BE2C (cell line): ENCODE measurements at regions not wholly inside any gene's neighbourhood (a gene's known extent, or its start where the extent isn't known, plus 50 kb on each side); places are given as distances from the start of the nearest gene placed in this dataset.
"Not testable (repeated sequence)": the region's sequence is repeated elsewhere in the genome, so short reads cannot be mapped to it uniquely, and the experiment has no call there.

Source experiments
- DNase-seq: peaks from one replicate; pipeline ENCODE4 v3.0.0-alpha.2; 2020
- H3K27me3 ChIP-seq: fragments of 250-450 bp; sonication (Bioruptor Pico); 2 replicates; pipeline ENCODE4 v1.5.1; 2020; ENCODE audit warnings: mild to moderate bottlenecking
- H3K36me3 ChIP-seq: fragments of 250-450 bp; sonication (Bioruptor Pico); 2 replicates; pipeline ENCODE4 v1.5.1; 2020; ENCODE audit warnings: mild to moderate bottlenecking
- H3K4me1 ChIP-seq: fragments of 250-450 bp; sonication (Bioruptor Pico); 2 replicates; pipeline ENCODE4 v1.5.1; 2020
- H3K4me3 ChIP-seq: 2 replicates; pipeline ENCODE4 v1.5.1; 2011; ENCODE audit warnings: low read depth, low read length
- H3K9me3 ChIP-seq: fragments of 250-450 bp; sonication (Bioruptor Pico); 2 replicates; pipeline ENCODE4 v1.5.1; 2020
- TF ChIP-seq, protein P1 (sequence below): IDR thresholded peaks from 2 replicates; pipeline ENCODE4 v1.5.1; 2012; ENCODE audit warnings: mild to moderate bottlenecking, low read depth, low read length

DNA sequence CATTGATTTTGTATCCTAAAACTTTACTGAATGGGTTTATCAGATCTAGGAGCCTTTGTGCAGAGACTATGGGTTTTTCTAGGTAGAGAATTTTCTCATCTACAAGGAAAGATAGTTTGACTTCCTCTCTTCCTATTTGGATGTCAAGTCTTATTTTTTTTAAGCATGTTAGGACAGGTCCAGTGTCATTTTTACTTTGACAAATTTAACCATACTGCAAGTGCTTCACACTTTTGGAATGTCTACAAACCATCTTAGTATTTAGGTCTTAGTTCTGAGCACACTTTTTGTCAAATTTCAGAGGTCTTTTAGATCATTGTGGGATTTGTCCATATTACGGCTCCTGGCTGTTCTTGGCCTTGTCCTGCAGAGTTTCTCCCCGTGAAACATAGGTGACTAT, 715.2 kb upstream of the RAG2 start:
- TF ChIP-seq, protein P1, sequence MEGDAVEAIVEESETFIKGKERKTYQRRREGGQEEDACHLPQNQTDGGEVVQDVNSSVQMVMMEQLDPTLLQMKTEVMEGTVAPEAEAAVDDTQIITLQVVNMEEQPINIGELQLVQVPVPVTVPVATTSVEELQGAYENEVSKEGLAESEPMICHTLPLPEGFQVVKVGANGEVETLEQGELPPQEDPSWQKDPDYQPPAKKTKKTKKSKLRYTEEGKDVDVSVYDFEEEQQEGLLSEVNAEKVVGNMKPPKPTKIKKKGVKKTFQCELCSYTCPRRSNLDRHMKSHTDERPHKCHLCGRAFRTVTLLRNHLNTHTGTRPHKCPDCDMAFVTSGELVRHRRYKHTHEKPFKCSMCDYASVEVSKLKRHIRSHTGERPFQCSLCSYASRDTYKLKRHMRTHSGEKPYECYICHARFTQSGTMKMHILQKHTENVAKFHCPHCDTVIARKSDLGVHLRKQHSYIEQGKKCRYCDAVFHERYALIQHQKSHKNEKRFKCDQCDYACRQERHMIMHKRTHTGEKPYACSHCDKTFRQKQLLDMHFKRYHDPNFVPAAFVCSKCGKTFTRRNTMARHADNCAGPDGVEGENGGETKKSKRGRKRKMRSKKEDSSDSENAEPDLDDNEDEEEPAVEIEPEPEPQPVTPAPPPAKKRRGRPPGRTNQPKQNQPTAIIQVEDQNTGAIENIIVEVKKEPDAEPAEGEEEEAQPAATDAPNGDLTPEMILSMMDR = no peak
- no peak overlapping the region for H3K4me3 ChIP-seq
- DNase-seq = no peak
- no peaks in the 10 kb centered on the region for H3K4me1 ChIP-seq
- no peaks in the 10 kb centered on the region for H3K9me3 ChIP-seq
- H3K27me3 ChIP-seq = no peaks in the 10 kb centered on the region
- no peaks in the 10 kb centered on the region for H3K36me3 ChIP-seq

DNA sequence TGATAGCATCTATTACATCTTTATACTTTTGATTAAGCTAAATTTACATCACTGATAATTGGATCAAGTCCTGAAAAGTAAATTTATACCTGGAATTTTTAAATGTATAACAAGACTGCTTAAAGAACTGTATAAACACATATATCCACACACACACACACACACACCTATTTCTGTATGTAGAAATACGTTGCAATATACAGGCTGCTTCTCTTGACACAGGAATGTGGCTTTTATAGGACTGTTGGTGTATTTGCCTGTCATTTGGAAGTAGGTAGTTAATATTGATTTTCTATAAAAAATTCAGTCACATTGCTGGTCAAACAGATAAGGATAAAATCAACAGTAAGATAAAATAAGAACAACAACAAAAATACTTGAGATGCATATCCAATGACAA, 708.5 kb upstream of the RAG2 start:
- Histone ChIP-seq H3K4me1 (no peaks in the 10 kb centered on the region), H3K27me3 (no peaks in the 10 kb centered on the region)

DNA sequence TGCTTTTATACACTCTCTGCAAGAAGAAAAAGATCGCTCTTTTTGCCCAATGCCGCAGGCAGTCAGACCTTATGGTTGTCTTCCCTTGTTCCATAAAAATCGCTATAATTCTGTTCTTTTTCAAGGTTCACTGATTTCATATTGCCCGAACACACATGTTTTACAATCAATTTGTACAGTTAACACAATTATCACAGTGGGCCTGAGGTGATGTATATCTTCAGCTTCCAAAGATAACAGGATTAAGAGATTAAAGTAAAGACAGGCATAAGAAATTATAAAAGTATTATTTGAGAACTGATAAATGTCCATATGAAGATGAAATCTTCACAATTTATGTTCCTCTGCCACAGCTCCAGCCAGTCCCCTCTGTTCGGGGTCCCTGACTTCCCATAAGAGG, 703.4 kb upstream of the RAG2 start:
- not testable (repeated sequence) for DNase-seq, H3K4me3 ChIP-seq, H3K27me3 ChIP-seq, H3K9me3 ChIP-seq, H3K4me1 ChIP-seq, H3K36me3 ChIP-seq

More for the DNA sequence above, 708.5 kb upstream of the RAG2 start:
- DNase-seq = no peak
- TF ChIP-seq, protein P1 = no peak
- Histone ChIP-seq H3K4me3 (no peak overlapping the region), H3K9me3 (no peaks in the 10 kb centered on the region), H3K36me3 (no peaks in the 10 kb centered on the region)

DNA sequence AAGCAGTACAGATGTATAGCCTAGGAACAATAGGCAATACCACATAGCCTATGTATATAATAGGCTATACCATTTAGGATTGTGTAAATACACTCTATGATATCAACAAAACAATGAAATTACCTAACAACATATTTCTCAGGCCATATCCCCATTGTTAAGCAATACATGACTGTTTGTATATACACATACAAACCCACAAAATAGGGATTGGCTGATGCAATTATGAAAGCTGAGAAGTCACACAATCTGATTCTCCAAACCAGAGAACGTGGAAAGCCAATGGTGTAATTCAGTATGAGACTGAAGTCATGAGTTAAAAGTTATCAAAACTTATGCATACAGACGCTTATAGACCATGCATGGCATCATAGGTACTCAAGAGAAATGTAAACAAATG, 700.1 kb upstream of the RAG2 start:
- no peaks in the 10 kb centered on the region for H3K4me1 ChIP-seq
- TF ChIP-seq, protein P1 = no peak

DNA sequence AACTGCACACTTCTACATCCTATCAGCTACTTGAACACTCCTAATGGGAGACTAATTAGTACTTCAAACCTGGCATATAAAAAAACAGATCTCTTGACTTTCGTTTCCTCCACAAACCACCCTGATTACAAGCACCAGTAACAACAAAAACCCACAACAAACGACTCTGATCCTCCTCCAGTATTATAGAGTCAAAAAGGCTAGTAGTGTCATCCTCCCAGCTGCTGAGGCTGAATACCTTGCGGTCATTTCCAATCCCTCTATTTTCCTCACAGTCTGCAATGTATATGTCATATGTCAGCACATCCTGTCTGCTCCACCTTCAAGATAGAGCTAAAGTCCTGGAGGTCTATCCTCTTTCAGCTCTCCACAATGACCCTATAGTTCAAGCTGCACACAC, 688.9 kb upstream of the RAG2 start:
- Histone ChIP-seq H3K4me1 (no peaks in the 10 kb centered on the region), H3K27me3 (no peaks in the 10 kb centered on the region), H3K4me3 (no peak overlapping the region), H3K9me3 (no peaks in the 10 kb centered on the region), H3K36me3 (no peaks in the 10 kb centered on the region)
- no peak for DNase-seq
- TF ChIP-seq, protein P1 = no peak

More for the DNA sequence above, 700.1 kb upstream of the RAG2 start:
- Histone ChIP-seq H3K27me3 (no peaks in the 10 kb centered on the region), H3K4me3 (no peak overlapping the region), H3K36me3 (no peaks in the 10 kb centered on the region), H3K9me3 (no peaks in the 10 kb centered on the region)
- DNase-seq = no peak

DNA sequence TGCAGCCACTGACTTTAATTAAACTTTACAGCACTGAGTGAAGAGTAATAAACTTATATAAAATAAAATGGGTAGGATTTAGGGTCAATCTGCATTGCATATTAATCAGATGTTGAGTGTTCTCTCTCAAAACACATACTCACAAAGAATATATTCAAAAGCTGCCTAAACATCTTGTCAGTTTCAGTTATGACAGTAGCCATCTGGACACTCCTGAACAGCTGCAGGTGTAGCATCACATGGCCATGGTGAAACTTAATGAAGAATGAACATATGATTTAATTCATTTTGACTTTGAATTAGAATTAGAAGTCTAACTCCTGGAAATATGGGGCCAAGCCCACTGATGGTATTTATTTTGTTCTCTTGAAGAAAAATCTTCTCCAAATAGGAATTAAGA, 684.3 kb upstream of the RAG2 start:
- no peaks in the 10 kb centered on the region for H3K36me3 ChIP-seq
- TF ChIP-seq, protein P1 = no peak

DNA sequence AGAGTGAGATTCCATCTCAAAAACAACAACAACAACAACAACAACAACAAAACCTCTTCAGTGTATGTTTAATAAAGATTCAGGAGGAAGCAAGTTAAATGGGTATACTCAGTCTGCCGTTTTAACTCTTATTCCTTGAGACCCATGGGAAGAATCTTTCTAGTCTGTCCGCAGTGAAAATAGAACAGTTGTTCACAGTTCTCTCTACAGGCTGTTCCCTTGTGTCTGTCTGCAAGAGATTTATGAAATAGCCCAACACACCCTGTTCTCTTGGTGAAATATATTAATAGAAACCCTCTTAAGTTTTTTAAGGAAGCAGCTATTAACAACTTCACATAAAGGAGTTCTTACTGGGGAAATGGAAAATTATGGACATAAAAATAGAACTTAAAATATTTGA, 682.2 kb upstream of the RAG2 start:
- Histone ChIP-seq H3K4me3 (no peak overlapping the region), H3K4me1 (no peaks in the 10 kb centered on the region), H3K27me3 (no peaks in the 10 kb centered on the region), H3K36me3 (no peaks in the 10 kb centered on the region), H3K9me3 (no peaks in the 10 kb centered on the region)
- DNase-seq = no peak
- TF ChIP-seq, protein P1 = no peak

More for the DNA sequence above, 684.3 kb upstream of the RAG2 start:
- no peak overlapping the region for H3K4me3 ChIP-seq
- DNase-seq = no peak
- H3K27me3 ChIP-seq = no peaks in the 10 kb centered on the region
- H3K9me3 ChIP-seq = no peaks in the 10 kb centered on the region
- no peaks in the 10 kb centered on the region for H3K4me1 ChIP-seq
